GM18508 (cell line): ENCODE measurements at regions not wholly inside any gene's neighbourhood (a gene's known extent, or its start where the extent isn't known, plus 50 kb on each side); places are given as distances from the start of the nearest gene placed in this dataset.

Source experiments
- ATAC-seq: cut with Tn5 transposase; IDR thresholded peaks from one replicate; pipeline ENCODE4 v1.9.1; 2021; ENCODE audit warnings: moderate number of reproducible peaks; ENCODE audit not compliant: insufficient read depth, unreplicated experiment

DNA sequence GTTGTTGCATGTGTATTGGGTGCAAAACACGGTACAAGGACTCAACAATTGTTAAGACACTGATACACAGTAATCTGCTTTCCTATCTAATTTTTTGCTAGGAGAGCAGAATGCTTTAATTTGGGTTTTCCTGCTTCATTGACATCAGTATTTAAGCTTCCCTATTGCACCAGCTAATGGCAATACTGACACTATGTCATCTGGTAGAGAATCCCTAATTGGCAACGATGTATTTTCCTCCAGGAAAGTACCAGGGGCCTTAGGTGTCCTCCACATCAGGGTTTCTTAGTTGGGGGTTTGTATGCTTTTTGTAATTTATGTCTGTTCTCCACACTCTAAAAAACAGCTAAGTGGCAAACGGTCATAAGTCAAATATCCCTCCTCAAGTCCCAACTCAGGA is 76.5 kb upstream of the FRY start:
- no peak for ATAC-seq

DNA sequence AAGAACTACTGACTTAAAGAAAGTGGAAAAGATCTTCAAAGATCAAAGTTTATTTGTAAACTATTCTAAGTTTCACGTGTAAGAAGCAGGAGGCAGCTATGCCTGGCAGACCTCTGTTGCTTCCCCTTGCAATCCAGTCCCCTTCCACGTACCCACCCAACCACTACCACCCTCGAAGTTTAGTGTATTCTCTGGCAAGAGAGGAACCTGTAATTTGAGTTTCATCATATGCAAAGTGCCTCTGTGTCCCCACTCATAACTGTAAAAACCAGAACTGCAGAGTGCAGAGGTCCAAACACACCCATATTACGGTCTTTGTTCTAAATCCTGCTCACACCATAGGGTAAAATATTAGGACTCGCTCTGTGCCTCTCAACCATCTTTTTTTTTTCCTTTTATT is 75.8 kb upstream of the FRY start:
- no peak for ATAC-seq

DNA sequence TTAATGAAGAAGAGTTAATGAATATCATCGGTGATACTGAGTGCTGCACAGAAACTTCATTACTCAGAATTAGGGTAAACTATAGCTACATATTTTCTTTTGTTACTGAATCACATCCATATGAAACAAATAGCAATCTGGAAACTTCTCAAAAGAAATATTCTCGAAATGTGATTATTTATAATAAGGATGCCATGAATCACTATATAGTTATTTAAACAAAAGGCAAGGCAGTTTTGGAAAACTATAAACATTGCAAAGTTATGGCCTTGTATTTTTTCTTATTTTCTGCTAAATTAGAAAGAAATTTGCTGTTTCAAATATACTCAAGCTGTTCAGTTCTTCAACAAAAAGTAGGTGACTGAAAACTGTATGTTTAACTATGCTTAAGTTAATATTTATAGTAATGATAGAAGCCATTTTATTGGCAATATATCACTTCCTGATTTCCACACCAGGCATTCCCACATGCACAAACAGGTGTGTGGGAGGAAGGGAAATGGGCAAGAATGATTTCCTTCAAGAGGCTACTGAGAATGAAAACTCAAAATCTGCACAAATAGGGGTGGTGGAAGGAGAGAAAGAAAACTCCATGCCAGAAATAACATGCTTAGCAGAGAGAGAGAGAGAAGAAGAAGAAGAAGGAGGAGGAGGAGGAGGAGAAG is 74.5 kb upstream of the FRY start:
- no peak for ATAC-seq

DNA sequence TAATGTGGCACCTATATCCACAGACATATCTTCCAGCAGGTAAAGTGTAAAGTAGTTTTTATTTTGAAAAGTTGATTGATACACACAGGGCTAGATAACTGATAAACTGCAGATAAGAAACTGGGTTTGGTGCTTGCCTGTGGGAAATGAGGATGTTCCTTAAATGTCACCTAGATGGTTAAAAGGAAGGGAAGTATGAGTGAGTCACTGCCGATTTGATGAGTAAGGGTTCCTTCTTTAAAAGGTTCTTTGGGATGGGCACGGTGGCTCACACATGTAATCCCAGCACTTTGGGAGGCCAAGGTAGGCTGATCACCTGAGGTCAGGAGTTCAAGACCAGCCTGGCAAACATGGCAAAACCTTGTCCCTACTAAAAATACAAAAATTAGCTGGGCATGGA is 73.8 kb upstream of the FRY start:
- ATAC-seq: no peak

DNA sequence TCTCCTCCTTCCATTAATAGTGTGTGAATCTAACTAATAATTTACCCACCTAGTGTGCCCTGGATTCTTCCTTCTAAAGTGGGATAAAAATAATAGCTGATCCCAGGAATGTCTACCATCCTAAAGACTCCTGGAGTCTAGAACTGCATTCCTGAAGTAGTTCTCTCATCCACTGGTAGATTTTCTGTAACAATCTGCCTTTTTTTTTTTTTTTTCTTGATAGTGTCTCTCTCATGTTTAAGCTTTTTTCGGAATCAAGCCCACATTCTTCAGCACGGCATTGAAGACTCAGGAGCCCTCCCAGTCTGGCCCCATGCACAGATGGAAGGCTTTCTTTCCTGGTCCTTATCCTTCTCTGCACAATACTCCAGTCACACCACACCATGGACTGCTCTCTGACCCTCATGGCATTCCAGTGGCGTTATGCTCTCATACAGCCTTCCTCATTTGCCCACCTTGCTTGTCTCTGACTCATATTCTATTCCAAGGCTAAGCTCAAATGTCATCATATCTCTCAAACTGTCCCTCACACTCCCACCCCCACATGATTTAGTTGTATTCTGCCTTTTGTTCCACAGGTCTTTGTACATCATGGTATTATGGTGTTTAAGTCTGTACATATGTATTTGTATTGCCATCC is 68.7 kb upstream of the FRY start:
- no peak for ATAC-seq

DNA sequence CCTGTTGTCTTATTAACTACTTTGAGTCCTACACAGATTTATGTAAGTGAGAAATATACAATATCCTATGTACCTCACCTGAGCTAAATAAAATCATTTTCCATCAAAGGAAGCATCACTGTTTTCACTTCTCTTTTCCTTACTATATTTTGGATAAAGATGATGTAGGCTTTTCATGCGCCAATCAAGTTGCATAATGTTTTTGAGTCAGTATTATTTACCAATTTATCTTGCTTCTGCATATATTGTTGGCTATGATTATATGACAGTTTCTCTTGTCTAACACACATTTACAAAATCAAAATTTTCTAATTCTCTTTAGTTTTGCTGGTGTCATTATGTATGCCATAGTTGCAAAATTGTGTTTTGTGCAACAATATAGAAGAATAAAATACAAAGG is 67.9 kb upstream of the FRY start:
- no peak for ATAC-seq

DNA sequence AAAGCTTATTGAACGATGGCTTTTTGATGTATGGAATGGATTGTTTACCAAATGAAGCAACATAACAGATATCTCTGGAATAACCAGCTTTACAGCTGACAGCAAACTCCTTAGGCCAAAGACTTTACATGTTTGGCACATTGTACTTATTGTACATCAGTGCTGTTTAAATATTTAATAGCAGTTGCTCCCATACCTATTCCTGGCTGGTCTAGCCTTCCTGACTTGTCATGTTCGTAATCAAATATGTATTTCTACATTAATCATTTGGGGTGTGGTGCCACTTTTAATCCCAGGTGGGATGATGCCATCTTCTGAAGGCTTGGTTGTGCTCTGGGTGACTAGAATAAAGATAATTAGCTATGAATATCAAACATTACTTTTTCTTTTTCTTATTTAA is 67.4 kb upstream of the FRY start:
- no peak for ATAC-seq

DNA sequence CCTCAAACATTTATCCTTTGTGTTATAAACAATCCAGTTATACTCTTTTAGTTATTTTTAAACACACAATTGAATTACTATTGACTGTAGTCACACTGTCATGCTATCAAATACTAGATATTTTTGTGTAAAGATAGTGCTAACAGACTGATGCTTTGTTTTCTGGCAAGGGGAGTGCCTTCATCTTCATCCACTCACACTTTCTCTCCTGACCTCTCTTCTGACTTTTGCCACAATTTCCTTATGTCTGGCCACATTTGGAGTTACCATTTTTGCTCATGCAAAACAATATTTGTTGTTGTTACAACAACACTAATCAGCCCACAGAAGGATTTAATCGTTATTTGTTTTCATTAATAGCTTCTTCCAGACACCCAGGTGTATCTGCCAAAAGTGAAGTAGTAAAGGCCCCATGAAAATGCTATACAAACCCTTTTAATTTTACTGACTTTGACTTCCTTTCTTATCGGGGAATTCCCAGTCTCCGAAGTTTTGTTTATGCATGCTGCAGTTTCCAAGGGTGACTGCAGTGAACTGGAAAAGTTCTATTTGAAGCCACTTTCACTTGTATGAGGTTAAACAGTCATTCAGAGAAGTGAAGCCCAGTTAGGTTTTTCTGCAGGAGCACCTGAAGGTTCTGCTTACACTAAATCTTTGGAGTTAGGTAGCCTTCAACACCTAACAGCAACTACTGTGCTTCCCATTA is 66.1 kb upstream of the FRY start:
- ATAC-seq: peak; percentile 91

DNA sequence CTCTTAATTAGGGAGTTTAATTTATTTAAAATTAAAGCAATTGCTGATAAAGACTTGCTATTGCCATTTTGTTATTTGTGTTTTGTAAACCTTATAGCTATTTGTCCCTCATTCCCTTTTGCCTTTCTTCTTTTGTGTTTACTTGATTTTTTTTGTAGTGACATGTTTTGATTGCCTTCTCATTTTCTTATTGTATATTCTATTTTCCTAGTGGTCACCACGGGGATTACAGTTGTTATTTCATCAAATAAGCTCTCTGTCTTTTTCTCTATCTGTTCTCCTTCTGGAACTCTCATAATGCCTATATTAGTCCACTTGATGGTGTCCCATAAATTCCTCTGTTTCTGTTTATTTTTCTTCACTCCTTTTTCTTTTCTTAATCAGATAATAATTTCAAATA is 64.4 kb upstream of the FRY start:
- no peak for ATAC-seq

DNA sequence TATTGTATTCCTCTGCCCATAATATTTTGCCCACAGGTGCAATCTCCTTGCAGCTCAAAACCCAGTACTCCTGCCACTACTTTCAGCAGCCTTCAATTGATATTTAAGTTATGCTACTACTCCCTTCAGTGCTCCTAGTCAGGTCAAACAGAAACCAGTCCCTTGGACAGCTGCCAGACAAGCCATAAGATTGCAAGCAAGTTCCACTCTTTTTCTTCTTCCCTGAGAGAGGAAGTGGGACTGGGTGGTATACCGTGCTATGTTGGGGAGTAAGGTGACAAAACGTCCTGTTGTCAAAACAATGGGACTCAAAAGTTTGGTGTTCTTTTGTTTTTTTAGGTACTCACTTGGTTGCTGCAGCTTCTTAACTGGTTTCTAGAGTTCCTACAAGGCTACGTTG is 63.1 kb upstream of the FRY start:
- no peak for ATAC-seq

DNA sequence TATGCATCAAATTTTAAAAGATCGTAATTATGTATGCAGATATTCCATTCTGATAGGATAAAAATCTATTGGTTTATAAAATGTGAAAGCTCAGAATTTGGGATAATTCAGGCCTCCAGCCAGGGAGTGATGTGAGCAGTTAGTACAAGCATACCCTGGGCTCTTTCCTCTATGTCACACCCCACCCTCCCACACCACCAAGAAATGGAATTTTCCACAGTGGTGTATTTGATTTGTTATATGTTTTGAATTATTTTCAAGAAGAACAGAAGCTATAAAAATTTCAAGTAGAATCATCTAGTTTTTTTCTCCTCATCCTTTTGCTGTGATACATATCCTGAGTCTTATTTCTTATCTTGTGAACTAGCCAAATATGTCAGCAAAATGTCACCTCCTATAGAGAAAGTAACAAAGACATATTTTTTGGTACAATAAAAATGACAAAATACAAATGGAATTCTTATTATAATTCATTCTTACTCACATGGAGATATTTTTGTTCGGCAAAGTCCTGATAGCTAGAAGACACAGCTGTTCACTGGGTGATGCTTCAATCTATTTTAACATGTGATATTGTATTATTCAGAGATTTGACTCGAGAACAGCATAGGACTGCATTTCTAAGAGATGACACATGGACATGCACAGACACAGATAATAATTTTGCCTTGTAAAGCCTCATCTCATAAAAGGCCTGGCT is 61.2 kb upstream of the FRY start:
- no peak for ATAC-seq

DNA sequence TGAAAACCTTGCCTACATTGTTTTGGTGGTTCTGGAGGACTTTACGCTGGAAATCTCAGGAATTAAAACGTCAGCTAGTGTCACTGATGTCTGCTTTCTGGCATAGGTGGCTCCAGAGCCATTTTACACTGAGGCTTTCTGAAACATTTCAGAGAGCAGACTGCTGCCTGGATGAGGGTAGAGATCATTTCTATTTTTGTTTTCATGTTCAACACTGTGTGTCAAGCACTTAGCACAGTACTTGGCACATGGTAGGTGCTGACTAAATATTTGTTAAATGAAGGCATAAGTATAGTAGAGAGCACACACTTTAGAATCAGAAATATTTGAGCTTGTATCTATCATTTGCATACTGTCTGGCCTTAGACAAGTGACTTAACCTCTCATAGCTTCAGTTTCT is 59.1 kb upstream of the FRY start:
- no peak for ATAC-seq

DNA sequence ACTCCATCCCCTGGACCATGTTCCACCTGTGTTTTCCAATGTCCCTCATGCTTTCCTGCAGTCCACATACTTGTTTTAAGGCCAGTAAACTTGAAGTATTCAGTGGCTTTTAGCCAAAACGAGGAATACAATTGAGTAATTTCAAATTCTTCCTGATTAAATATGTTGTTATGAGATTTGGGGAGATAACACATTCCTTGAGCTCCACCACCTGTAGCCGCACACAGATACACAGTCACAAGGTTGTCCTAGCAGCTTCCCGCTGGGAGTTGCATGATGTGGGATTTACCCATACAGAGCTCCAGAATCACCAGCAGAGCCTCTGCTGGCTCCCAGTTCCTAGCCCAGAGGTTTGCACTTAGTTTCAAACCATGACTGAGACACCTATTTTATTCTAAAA is 53.6 kb upstream of the FRY start:
- no peak for ATAC-seq

DNA sequence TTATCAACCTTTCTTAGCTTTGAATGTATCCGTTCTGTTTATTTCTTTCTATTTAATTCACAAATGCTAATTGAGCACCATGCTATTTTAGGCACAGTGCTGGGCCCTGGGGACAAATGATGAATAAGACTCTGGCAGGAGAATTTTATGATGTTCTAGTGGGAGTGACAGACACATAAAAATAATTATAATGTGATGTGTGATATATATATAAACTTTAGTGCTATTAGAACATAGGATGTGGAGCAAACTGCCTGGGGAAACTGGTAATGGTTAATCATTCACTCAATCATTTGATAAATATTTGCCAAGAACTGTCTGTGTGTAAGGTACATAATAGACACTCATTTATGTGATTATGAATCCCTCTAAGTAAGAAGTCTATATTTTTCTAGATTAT is 50.7 kb upstream of the FRY start:
- ATAC-seq: no peak
